ENCODE measurements at regions not wholly inside any gene's neighbourhood (a gene's known extent, or its start where the extent isn't known, plus 50 kb on each side); places are given as distances from the start of the nearest gene placed in this dataset.
"Not testable (repeated sequence)": the region's sequence is repeated elsewhere in the genome, so short reads cannot be mapped to it uniquely, and the experiment has no call there.

DNA sequence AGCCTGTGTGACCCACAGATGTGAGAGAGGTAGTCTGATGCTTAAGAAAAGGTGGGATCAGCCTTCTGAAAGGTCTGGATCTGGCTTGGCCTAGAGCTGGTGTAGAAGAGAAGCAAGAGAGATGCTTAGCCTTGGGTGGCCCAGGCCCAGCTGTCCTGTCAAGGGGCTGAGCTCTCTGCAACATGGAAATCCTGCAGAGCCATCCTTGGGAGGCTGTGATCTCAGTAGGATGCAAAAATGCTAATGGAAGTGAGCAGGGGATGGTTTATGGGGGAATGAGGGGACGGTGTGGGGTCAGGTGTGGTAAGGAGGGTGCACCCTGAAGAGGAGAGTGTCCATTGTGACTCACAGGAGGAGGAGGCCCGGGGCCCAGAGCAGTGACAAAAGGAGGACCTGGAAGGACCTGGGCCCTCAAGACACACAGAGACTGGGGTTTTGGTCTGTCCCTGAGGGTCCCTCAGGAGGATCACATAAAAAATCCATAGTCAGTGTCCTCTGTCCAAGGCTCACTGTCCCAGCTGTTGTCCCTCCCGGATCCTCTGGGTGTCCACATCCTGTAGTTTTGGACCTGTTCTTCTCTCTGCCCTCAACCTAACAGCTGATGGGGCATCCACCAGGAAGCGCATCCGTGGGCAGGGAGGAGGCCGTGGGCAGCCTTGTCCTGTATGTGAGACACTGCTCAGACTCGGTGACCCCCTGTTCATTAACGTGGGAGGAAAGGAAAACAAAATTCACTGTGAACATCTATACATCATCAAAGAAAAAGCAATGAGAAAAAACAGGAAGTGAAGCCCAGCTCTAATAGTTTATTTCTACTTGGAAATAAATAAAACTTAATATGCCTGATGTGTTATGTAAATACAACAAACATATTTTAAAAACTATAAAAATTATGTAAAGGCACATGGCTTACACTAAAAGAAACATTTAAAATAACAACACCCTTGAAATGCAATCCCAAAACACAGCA, 129.8 kb downstream of the ZNF280B start:
- no peak for DNase-seq (ENCODE audit: low spot score)
- TF ChIP-seq, protein P1, sequence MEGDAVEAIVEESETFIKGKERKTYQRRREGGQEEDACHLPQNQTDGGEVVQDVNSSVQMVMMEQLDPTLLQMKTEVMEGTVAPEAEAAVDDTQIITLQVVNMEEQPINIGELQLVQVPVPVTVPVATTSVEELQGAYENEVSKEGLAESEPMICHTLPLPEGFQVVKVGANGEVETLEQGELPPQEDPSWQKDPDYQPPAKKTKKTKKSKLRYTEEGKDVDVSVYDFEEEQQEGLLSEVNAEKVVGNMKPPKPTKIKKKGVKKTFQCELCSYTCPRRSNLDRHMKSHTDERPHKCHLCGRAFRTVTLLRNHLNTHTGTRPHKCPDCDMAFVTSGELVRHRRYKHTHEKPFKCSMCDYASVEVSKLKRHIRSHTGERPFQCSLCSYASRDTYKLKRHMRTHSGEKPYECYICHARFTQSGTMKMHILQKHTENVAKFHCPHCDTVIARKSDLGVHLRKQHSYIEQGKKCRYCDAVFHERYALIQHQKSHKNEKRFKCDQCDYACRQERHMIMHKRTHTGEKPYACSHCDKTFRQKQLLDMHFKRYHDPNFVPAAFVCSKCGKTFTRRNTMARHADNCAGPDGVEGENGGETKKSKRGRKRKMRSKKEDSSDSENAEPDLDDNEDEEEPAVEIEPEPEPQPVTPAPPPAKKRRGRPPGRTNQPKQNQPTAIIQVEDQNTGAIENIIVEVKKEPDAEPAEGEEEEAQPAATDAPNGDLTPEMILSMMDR (IDR thresholded peaks at IDR 0.05; ENCODE audit: extremely low read depth, insufficient read depth, missing control alignments) = no peak
- in situ Hi-C loops (cut with MboI; ENCODE audit: low pct_unique_long_range_greater_than_20kb, low sequenced_read_pairs, unreplicated experiment) = loop anchor here (10.0 kb wide), 1 partner anchor 576 kb away; no protein-coding TSS in a partner anchor

DNA sequence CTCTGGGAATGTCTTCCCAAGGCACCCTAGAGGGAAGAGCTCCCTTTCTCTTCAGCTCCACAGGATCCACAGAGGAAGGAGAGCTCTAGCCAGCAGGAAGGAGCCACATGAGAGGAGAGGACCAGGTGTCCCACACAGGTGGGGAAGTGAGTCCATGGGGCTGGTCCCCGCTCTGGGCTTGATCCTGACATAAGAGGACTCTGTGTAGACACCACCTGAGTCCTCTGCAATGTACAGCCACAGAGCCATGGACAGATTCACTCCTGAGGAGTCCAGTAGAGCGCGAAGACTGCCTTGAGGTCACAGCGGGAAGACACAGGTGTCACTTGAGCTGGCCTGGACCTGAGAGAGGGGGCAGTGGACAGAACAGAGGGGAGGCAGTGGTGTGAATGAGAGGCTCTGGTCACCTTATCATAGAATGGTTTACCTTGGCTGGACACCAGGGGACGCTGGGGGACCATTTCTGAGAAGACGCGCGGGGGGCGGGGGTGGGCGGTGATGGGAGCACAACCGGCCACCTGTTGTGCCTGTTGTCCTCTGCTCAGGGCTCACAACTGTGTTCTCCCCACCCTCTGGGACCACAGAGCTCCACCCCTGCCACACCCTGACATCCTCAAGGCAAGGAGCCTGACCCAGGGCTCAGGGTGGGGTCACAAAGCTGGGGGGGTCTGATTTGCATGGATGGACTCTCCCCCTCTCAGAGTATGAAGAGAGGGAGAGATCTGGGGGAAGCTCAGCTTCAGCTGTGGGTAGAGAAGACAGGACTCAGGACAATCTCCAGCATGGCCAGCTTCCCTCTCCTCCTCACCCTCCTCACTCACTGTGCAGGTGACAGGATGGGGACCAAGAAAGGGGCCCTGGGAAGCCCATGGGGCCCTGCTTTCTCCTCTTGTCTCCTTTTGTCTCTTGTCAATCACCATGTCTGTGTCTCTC, 128.2 kb downstream of the ZNF280B start:
- TF ChIP-seq, protein P1 (IDR thresholded peaks at IDR 0.05; ENCODE audit: extremely low read depth, insufficient read depth, missing control alignments) = peak; percentile 38
- in situ Hi-C loops (cut with MboI; ENCODE audit: low pct_unique_long_range_greater_than_20kb, low sequenced_read_pairs, unreplicated experiment) = no loop called here
- DNase-seq (ENCODE audit: low spot score) = peak; percentile 32

DNA sequence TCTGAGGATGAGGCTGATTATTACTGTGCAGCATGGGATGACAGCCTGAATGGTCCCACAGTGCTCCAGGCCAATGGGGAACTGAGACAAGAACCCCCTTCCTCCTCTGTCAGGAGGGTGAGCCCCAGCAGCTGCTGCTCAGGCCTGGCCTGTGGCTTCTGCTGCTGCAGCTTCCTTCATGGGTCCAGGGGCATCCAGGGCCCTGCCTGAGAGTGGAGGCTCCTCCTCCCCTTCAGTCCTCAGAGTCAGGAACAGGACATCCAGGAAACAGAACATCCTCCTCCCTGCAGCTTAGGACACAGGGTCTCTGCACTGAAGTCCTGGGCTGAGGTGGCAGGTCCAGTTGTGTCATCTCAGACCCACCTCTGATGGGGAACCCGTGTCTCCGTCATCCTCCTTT, 127.2 kb downstream of the ZNF280B start:
- DNase-seq (ENCODE audit: low spot score); in situ Hi-C loops (cut with MboI; ENCODE audit: low pct_unique_long_range_greater_than_20kb, low sequenced_read_pairs, unreplicated experiment): not testable (repeated sequence)

DNA sequence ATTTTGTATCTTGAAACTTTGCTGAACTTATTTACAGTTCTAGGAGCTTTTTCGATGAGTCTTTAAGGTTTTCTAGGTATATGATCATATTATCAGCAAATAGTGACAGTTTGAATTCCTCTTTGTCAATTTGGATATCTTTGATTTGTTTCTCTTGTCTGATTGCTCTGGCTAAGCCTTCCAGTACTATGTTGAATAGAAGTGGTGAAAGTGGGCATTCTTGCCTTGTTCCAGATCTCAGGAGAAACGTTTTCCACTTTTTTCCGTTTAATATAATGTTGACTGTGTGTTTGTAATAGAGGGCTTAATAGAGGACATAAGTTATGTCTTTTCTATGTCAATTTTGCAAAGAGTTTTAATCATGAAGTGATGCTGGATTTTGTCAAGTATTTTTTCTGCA, 124.3 kb downstream of the ZNF280B start:
- TF ChIP-seq, protein P1 (IDR thresholded peaks at IDR 0.05; ENCODE audit: extremely low read depth, insufficient read depth, missing control alignments) = no peak
- in situ Hi-C loops (cut with MboI; ENCODE audit: low pct_unique_long_range_greater_than_20kb, low sequenced_read_pairs, unreplicated experiment) = no loop called here
- no peak for DNase-seq (ENCODE audit: low spot score)

DNA sequence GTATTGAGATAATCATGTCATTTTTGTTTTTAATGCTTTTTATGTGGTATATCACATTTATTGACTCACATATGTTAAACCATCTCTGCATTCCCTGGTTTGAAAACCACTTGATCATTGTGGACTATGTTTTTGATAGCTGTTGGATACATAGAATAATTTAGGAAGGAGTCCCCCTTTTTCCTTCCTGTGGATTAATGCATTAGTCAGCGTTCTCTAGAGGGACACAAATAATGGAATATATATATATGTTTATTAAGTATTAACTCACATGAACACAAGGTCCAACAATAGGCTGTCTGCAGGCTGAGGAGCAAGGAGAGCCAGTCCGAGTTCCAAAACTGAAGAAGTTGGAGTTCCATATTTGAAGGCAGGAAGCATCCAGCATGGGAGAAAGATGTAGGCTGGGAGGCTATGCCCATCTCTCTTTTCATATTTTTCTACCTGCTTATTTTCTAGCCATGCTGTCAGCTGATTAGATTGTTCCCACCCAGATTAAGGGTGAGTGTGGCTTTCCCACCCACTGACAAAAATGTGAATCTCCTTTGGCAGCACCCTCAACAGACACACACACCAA, 123.8 kb downstream of the ZNF280B start:
- TF ChIP-seq, protein P1 (IDR thresholded peaks at IDR 0.05; ENCODE audit: extremely low read depth, insufficient read depth, missing control alignments) = no peak
- in situ Hi-C loops (cut with MboI; ENCODE audit: low pct_unique_long_range_greater_than_20kb, low sequenced_read_pairs, unreplicated experiment) = no loop called here
- no peak for DNase-seq (ENCODE audit: low spot score)

GRCh38 chr22:22386602-22387385, 121.7 kb downstream of the ZNF280B start:
- TF ChIP-seq, protein P1 (IDR thresholded peaks at IDR 0.05; ENCODE audit: extremely low read depth, insufficient read depth, missing control alignments) = no peak
- in situ Hi-C loops (cut with MboI; ENCODE audit: low pct_unique_long_range_greater_than_20kb, low sequenced_read_pairs, unreplicated experiment) = no loop called here
- no peak for DNase-seq (ENCODE audit: low spot score)
